Suprapubic skin (tissue), 4 donors: ENCODE measurements at regions not wholly inside any gene's neighbourhood (a gene's known extent, or its start where the extent isn't known, plus 50 kb on each side); places are given as distances from the start of the nearest gene placed in this dataset.

ENCODE experiments used
- CTCF ChIP-seq, 2 donors: fragments of 200-600 bp in 1 of 2; fragments of 450-650 bp in 1 of 2; sonication (generic) in 1 of 2; IDR thresholded peaks; one replicate each; pipeline ENCODE4 v1.5.1; 2016 to 2019; ENCODE audit warnings: antibody characterized with exemption in 2 of 2, mild to moderate bottlenecking in 1 of 2, moderate library complexity in 1 of 2
- EP300 ChIP-seq: sonication (generic); formaldehyde crosslinking; IDR thresholded peaks from one replicate; pipeline ENCODE4 v1.6.1; 2017; ENCODE audit warnings: antibody characterized with exemption
- POLR2A ChIP-seq, 2 donors: fragments of 450-650 bp; IDR thresholded peaks; one replicate each; pipeline ENCODE4 v1.6.1; 2017; ENCODE audit warnings: antibody characterized with exemption in 2 of 2, mild to moderate bottlenecking in 2 of 2, moderate library complexity in 2 of 2
- POLR2AphosphoS5 ChIP-seq, 3 donors: sonication (generic); formaldehyde crosslinking; IDR thresholded peaks; one replicate each; pipeline ENCODE4 v1.6.1; 2017; ENCODE audit warnings: antibody characterized with exemption in 3 of 3

GRCh38 chr14:65159281-65160062 lies 57.2 kb upstream of the MAX start:
- no peak for TF ChIP-seq POLR2A (IDR thresholded peaks at IDR 0.05)
- no peak for TF ChIP-seq EP300
- TF ChIP-seq CTCF (IDR thresholded peaks at IDR 0.05), result no peak
- no peak for TF ChIP-seq POLR2AphosphoS5 (IDR thresholded peaks at IDR 0.05)
